ENCODE measurements at regions not wholly inside any gene's neighbourhood (a gene's known extent, or its start where the extent isn't known, plus 50 kb on each side); places are given as distances from the start of the nearest gene placed in this dataset.

DNA sequence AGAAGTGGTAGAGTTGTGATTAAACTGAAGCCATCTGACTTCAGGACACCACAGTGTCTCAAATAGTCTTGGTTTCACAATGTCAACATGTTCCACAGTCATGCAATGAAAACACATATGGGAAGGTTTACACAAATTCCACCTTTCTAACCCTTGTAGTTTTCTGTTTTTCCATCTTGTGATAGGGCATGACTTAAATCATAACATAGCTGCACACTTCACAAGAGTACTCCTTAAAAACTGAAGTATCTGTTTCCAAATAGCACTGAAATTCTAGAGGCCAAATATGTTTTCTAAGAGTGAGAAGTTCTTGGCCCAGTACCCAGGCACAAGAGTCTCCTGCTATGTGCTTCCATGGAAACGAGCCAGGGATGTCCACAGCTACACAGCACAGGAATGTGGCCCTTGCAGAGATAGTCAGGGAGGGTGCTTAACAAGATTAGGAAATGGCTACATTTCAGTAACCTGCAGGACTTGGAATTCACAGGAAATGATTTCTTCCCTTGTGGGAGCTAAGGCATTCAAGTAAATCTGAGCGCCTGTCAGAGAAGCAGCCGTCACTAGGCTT lies 269.1 kb downstream of the NDFIP2 start:
- no peak for DNase-seq

GRCh38 chr13:79749566-79749965 lies 268.6 kb downstream of the NDFIP2 start:
- DNase-seq: no peak

- DNase-seq: no peak
These were observed 264.1 kb downstream of the NDFIP2 start for GRCh38 chr13:79745081-79745480.

DNA sequence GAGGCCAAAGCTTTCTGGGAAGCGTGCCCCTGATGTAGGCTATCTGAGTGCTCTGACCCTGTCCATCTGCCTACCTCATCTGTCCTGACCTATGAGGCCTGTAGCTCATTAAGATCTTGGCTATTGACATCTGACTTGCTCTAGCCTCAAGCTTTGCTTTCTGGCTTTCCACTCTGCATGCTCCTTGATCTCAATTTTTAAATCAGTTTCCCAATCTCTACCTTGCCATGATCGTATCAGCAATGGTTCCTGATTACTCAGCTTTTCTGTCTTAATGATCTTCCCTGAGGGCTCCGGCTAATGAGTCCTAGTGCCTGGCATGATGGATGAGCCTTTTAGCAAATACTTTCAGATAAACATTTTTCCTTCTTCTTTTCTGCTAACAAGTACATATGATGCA lies 262.0 kb downstream of the NDFIP2 start:
- no peak for DNase-seq

- DNase-seq: no peak
These were observed 260.0 kb downstream of the NDFIP2 start for GRCh38 chr13:79740991-79741390.

- no peak for DNase-seq
These were observed 255.4 kb downstream of the NDFIP2 start for GRCh38 chr13:79736356-79736755.

DNA sequence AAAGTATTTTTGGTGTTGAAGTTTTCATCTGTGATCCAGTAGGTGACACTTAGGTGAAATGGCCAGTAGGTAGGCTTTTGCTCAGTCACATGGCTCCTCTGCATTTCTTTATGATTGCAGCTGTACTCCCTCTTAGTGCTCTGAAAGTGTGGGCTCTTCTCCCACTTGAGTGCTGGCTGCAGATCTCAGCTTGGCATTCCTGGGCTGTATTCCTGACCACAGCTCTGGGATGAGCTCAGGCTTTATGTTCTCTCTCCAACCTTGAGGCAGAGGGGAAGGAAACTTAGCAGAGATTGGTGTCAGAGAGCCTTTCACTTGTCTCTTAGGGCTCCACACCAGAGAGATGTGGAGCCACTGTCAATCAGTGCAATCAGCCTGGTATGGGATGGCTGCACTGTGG lies 254.3 kb downstream of the NDFIP2 start:
- DNase-seq: no peak

GRCh38 chr13:79727086-79727485 lies 246.1 kb downstream of the NDFIP2 start:
- no peak for DNase-seq

DNA sequence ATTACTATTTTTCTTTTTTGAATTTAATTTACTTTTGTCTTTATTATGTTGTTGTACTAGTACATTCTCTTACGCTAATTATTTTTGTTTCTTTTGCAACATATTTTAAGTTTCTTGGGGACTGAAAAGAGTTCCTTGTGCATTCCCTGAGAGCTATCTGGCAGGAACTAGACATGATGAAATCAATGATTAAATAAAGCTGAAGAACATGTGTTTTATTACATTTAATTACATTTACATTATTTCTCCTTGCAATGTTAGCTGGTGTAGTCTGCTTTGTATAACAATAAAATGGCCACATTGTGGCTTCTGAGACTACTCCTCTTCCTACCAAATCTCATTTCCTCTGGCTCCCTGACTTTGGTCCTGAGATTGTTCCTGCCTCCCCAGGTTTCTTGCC lies 244.9 kb downstream of the NDFIP2 start:
- no peak for DNase-seq

- no peak for DNase-seq
These were observed 243.6 kb downstream of the NDFIP2 start for GRCh38 chr13:79724348-79725103.

DNA sequence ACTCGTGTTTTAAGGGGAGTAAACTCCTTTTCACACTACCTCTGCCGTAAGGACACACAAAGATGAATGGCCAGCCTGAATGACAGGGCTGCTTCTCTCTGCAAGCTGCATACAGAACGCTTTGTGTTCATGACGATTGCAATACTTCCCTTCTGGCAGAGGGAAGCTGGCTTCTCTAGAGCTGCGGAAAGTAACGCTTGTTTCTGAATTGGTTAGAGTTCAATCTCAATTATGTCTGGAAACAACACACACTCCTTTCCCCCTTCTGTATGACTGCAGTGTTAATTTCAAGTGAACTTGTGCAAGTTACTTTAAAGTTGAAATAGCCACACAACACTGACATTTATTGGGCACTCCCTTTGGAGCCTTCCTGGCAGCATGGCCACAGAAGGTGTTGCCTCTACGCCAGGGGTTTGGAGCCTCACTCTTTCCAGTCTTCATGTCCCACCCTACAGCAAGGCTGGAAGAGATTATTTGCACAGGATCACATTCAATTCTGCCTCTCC lies 242.6 kb downstream of the NDFIP2 start:
- no peak for DNase-seq

DNA sequence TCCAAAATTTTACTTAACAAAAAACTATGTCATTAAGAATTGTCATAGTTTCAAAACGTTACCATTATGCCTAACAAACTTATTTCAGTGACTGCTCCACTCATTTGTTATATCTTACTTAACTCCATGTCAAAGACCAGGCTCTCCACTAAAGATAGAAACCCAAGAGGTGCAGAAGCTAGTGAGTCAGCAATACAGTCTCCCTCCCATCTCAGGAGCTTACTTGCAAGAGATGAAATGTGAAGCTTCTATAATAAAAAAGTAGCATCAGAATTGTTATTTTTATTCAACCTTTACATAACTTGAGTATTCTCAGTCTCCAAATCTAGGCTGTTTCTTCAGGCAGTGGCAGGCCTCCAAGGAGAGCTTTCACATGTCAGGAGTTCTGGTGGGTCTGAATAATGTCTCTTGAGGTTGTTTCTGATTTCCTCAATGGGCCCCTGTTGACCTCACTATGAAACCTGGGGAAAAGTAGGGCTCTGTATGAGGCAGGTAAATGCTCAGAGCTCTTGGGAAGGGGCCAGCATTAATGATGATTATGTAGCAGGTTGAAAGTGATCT lies 242.0 kb downstream of the NDFIP2 start:
- no peak for DNase-seq

- no peak for DNase-seq
These were observed 235.2 kb downstream of the NDFIP2 start for GRCh38 chr13:79716191-79716590.

DNA sequence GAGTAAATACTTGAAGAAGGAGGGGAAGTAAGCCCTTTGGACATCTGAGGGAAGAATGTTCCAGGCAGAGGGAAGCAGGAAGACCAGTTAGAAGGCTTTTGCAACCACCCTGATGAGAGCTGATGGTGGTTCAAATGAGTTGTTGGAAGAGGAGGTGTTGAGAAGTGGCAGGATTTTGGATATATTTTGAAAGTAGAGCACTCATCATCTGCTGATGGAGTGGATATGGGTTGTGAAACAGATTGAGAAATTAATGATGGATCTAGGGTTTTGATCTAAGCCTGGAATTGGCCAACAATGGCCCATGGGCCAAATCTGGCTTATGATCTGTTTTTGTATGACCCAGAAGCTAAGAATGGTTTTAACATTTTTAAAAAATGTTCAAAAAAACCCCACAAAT lies 230.7 kb downstream of the NDFIP2 start:
- no peak for DNase-seq

GRCh38 chr13:79710376-79710775 lies 229.4 kb downstream of the NDFIP2 start:
- DNase-seq: no peak

DNA sequence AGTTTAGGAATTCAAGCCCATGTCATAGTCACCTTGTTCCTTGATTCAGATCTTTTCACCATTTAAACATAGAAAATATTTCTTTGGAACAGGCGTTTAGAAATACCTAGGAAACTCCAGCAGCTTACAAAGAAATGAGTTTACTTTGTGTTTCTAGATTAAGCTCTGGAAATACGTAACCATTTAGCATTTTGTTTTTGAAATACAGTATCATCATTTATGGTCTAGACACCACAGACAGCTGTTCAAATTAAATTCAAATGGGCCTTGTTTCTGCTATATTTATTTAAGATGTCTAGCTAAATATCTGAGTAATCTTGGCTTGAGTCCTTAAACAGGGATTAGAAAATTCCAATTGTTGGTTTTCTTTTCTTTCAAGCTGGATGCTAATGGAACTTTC lies 228.5 kb downstream of the NDFIP2 start:
- no peak for DNase-seq

DNA sequence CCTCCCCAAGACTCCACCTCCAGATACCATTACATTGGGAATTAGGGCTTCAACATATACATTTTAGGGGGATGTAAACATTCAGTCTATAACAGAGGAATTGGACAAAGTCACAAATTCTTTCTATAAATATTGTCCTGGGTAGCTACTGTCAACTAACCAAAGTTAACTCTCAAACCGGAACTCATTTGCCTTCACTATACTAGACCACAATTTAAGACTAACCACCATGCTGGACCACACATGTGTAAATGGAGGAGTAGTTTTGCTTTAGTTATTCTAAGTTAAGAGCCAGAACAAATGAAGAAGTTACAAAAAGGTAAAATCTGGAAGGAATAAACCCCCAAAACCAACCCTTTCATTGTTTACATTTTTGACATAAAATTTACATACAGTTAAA lies 222.8 kb downstream of the NDFIP2 start:
- DNase-seq: no peak

DNA sequence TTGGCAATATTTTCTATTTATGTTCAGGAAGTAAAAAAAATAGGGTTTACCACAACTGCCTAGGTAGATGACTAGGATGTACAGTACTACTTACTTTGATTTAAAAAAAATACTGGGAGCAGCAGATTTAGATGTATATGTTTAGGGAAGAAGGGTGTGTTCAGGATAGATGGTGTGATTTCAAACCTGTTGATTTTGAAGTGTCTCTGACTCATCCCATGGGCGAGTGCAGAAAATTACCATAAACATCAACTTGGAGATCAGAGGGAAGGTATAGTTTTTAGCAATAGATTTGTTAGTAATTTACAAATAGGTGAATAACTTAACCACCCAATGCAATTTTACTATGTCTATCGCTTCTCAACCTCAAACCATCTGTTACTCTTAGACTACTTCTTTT lies 214.8 kb downstream of the NDFIP2 start:
- DNase-seq: no peak

DNA sequence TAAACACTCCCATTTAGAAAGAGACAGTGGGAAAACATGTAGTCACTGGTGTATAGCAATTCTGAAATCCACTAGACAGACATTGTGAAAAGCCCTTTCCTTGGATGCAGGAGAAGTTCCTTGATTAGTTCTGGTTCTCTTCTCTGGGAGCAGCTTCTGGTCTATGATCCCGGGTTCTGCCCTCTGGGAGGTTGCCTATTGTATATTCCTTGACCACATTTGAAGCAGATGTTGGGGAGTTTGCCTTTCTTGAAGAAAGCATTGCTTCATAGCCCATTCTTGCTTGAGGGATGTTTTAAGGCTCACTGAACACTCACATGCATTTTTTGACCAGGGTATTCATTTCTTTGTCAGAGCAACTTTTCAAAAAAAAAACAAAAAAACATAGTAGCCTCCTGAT lies 211.9 kb downstream of the NDFIP2 start:
- DNase-seq: no peak

GRCh38 chr13:79691826-79692225 lies 210.9 kb downstream of the NDFIP2 start:
- DNase-seq: no peak

DNA sequence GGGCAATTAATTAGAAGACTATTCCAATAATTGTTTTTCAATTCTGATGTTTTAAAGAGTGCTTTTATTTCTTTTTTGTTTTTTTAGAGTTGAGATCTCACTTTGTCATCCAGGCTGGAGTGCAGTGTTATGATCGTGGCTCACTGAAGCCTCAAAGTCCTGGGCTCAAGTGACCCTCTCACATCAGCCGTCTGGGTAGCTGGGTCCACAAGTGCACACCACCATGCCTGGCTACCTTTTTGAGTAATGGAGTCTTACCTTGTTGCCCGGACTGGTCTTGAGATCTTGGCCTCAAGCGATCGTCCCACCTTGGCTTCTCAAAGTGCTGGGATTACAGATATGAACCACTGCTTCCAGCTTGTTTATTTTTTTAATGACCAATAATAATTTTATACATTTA lies 207.8 kb downstream of the NDFIP2 start:
- DNase-seq: no peak

GRCh38 chr13:79686441-79686840 lies 205.5 kb downstream of the NDFIP2 start:
- no peak for DNase-seq

DNA sequence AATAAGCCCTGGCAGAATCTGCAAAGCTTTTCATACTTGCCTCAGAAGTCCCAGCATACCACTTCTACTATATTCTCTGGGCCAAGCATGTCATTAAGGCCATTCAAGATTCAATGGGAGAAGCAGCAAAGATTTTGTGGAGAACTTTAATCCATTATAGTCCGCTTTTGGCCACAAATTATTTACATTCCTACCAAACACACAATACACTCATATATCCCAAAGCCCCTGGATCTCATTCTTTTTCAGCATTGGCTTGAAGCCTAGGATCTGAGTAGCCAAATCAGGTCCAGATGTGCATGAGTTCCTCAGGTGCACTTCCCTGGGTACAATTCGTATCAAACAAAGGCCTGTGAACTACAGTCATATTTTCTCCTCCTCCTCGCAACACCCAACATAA lies 203.4 kb downstream of the NDFIP2 start:
- no peak for DNase-seq

- DNase-seq: no peak
These were observed 201.2 kb downstream of the NDFIP2 start for GRCh38 chr13:79682164-79682563.

GRCh38 chr13:79681069-79681468 lies 200.1 kb downstream of the NDFIP2 start:
- no peak for DNase-seq

Measured in activated effector memory CD4-positive, alpha-beta T cell treated with anti-CD3 and anti-CD28 coated beads, Interleukin-2, amount 50 U/mL, for 16 hours (primary cell).